Neuronal stem cell (in vitro differentiated cells): ENCODE measurements at regions not wholly inside any gene's neighbourhood (a gene's known extent, or its start where the extent isn't known, plus 50 kb on each side); places are given as distances from the start of the nearest gene placed in this dataset.
A peak's percentile ranks its signal among the peaks of the same experiment; 100 is the strongest.

Source experiments
- DNase-seq: peaks from one replicate; pipeline ENCODE4 v3.0.0-alpha.2; 2013; ENCODE audit warnings: low spot score
- H2AFZ ChIP-seq: one replicate; pipeline ENCODE4 v1.6.1; 2013; ENCODE audit warnings: mild to moderate bottlenecking, low read length, inconsistent platforms
- H2AK5ac ChIP-seq: 2 replicates; pipeline ENCODE4 v1.6.1; 2013; ENCODE audit warnings: low read depth, mild to moderate bottlenecking, inconsistent platforms, low read length, moderate library complexity, mixed read lengths
- H2BK120ac ChIP-seq: 2 replicates; pipeline ENCODE4 v1.6.1; 2013; ENCODE audit warnings: low read depth, mild to moderate bottlenecking, inconsistent platforms, low read length, moderate library complexity, mixed read lengths
- H2BK12ac ChIP-seq: one replicate; pipeline ENCODE4 v1.6.1; 2013; ENCODE audit warnings: low read length, inconsistent platforms
- H2BK15ac ChIP-seq: 2 replicates; pipeline ENCODE4 v1.6.1; 2013; ENCODE audit warnings: mild to moderate bottlenecking, low read length, inconsistent platforms, mixed read lengths
- H2BK5ac ChIP-seq: one replicate; pipeline ENCODE4 v1.6.1; 2013; ENCODE audit warnings: inconsistent platforms, mild to moderate bottlenecking, low read length, moderate library complexity
- H3K14ac ChIP-seq: one replicate; pipeline ENCODE4 v1.6.1; 2013; ENCODE audit warnings: low read length, inconsistent platforms
- H3K18ac ChIP-seq: 2 replicates; pipeline ENCODE4 v1.6.1; 2013; ENCODE audit warnings: low read length, inconsistent platforms
- H3K23ac ChIP-seq: 2 replicates; pipeline ENCODE4 v1.6.1; 2013; ENCODE audit warnings: low read depth, mild to moderate bottlenecking, mixed read lengths, low read length, inconsistent platforms; ENCODE audit not compliant: poor library complexity
- H3K27ac ChIP-seq: replicated peaks from 3 replicates; pipeline ENCODE4 v1.5.1; 2013; ENCODE audit warnings: low read length, inconsistent platforms
- H3K27me3 ChIP-seq, 3 experiments: 2 replicates each; pipeline ENCODE4 v1.6.1; 2013; ENCODE audit warnings: low read length in 3 of 3, mild to moderate bottlenecking in 2 of 3, inconsistent platforms in 1 of 3, low read depth in 1 of 3, mixed read lengths in 1 of 3, moderate library complexity in 1 of 3; ENCODE audit not compliant: control insufficient read depth in 3 of 3, insufficient read depth in 3 of 3
- H3K36me3 ChIP-seq, 2 donors: replicated peaks in 1 of 2; 2 replicates each; pipeline ENCODE4 v1.6.1; 2013; ENCODE audit warnings: low read length in 2 of 2; ENCODE audit not compliant: control insufficient read depth in 2 of 2, insufficient read depth in 2 of 2
- H3K4ac ChIP-seq: 2 replicates; pipeline ENCODE4 v1.6.1; 2013; ENCODE audit warnings: inconsistent platforms, mild to moderate bottlenecking, low read length, moderate library complexity
- H3K4me1 ChIP-seq, 2 donors: 1 replicate in 1 of 2; 2 replicates in 1 of 2; pipeline ENCODE4 v1.6.1; 2013; ENCODE audit warnings: low read length in 2 of 2, low read depth in 1 of 2; ENCODE audit not compliant: control insufficient read depth in 2 of 2, insufficient read depth in 1 of 2
- H3K4me2 ChIP-seq: one replicate; pipeline ENCODE4 v1.6.1; 2013; ENCODE audit warnings: mild to moderate bottlenecking, low read length, inconsistent platforms; ENCODE audit not compliant: insufficient read depth, poor library complexity, severe bottlenecking
- H3K4me3 ChIP-seq, 2 donors: 2 replicates each; pipeline ENCODE4 v1.5.1; 2013; ENCODE audit warnings: low read length in 2 of 2, mild to moderate bottlenecking in 2 of 2, inconsistent platforms in 1 of 2, moderate library complexity in 1 of 2
- H3K79me1 ChIP-seq: one replicate; pipeline ENCODE4 v1.6.1; 2013; ENCODE audit warnings: low read depth, mild to moderate bottlenecking, inconsistent platforms, low read length, moderate library complexity
- H3K9ac ChIP-seq: one replicate; pipeline ENCODE4 v1.6.1; 2013; ENCODE audit warnings: mild to moderate bottlenecking, low read depth, low read length, inconsistent platforms; ENCODE audit not compliant: poor library complexity
- H3K9me3 ChIP-seq, 2 donors: replicated peaks in 1 of 2; 2 replicates each; pipeline versions ENCODE3 to v1.6.1; 2013; ENCODE audit warnings: low read length in 2 of 2, mild to moderate bottlenecking in 2 of 2, inconsistent platforms in 1 of 2, low read depth in 1 of 2, mixed read lengths in 1 of 2, moderate library complexity in 1 of 2; ENCODE audit not compliant: control insufficient read depth in 2 of 2, insufficient read depth in 1 of 2
- H4K8ac ChIP-seq: one replicate; pipeline ENCODE4 v1.6.1; 2013; ENCODE audit warnings: low read depth, mild to moderate bottlenecking, inconsistent platforms, low read length, moderate library complexity
- H4K91ac ChIP-seq: one replicate; pipeline ENCODE4 v1.6.1; 2013; ENCODE audit warnings: low read length, low read depth, mild to moderate bottlenecking, inconsistent platforms; ENCODE audit not compliant: poor library complexity
- WGBS, 2 donors: extraction: QIAGEN DNeasy Blood & Tissue Kit; methylation state at CpG; one replicate each; pipeline ENCODE4 v1.1.7; 2013; ENCODE audit warnings: missing lambda C conversion rate in 2 of 2, mixed read lengths in 1 of 2; ENCODE audit not compliant: insufficient read length in 2 of 2, insufficient replicate concordance in 1 of 2; ENCODE audit errors: extremely low coverage in 2 of 2; 5-methylcytosine and 5-hydroxymethylcytosine counted together

- H3K27me3 ChIP-seq, result no peaks in the 10 kb centered on the region
- H3K27ac ChIP-seq, result no peak overlapping the region
- H3K9me3 ChIP-seq, result no peaks in the 10 kb centered on the region
- H3K4me2 ChIP-seq, result no peak overlapping the region
- H3K18ac ChIP-seq, result no peak overlapping the region
- no peak overlapping the region for H3K4ac ChIP-seq
- no peak overlapping the region for H2BK12ac ChIP-seq
- no peak for DNase-seq
- no CpG with 5 or more reads among the region's 2 CpGs for WGBS, 2 donors
- H3K4me1 ChIP-seq, result peaks cover 10 to 15% of the 10 kb centered on the region in 2 donors
- H2BK120ac ChIP-seq, result no peak overlapping the region
- H2BK5ac ChIP-seq, result no peak overlapping the region
- no peak overlapping the region for H4K91ac ChIP-seq
- no peak overlapping the region for H4K8ac ChIP-seq
- H3K79me1 ChIP-seq, result peaks cover 3% of the 10 kb centered on the region
- no peak overlapping the region for H3K14ac ChIP-seq
- H3K23ac ChIP-seq, result no peak overlapping the region
- H2AK5ac ChIP-seq, result no peak overlapping the region
- H2BK15ac ChIP-seq, result no peak overlapping the region
- no peak overlapping the region for H3K9ac ChIP-seq
- H3K4me3 ChIP-seq, result no peak overlapping the region
- H3K36me3 ChIP-seq, result no peaks in the 10 kb centered on the region
- peak overlapping the region; percentile 73 for H2AFZ ChIP-seq
Observed at GRCh38 chr4:186943411-186943810, 219.8 kb upstream of the FAT1 start.

- H3K4ac ChIP-seq, result no peak overlapping the region
- no peak overlapping the region for H3K9ac ChIP-seq
- H3K4me1 ChIP-seq, result peaks cover 7 to 18% of the 10 kb centered on the region in 2 donors
- H3K18ac ChIP-seq, result peak overlapping the region; percentile 31
- no peak overlapping the region for H2BK15ac ChIP-seq
- no peaks in the 10 kb centered on the region for H3K36me3 ChIP-seq
- no peak overlapping the region for H2BK5ac ChIP-seq
- no peak overlapping the region for H4K8ac ChIP-seq
- no peak overlapping the region for H3K14ac ChIP-seq
- no peaks in the 10 kb centered on the region for H3K9me3 ChIP-seq
- DNase-seq, result no peak
- no peak overlapping the region for H2BK120ac ChIP-seq
- H3K23ac ChIP-seq, result no peak overlapping the region
- no peak overlapping the region for H3K4me2 ChIP-seq
- no peak overlapping the region for H2BK12ac ChIP-seq
- H3K4me3 ChIP-seq, result no peak overlapping the region
- H3K27me3 ChIP-seq, result no peaks in the 10 kb centered on the region
- no peak overlapping the region for H2AK5ac ChIP-seq
- H3K27ac ChIP-seq, result no peak overlapping the region
- no CpG with 5 or more reads among the region's 6 CpGs for WGBS, 2 donors
- H2AFZ ChIP-seq, result no peak overlapping the region
- H4K91ac ChIP-seq, result no peak overlapping the region
- H3K79me1 ChIP-seq, result peaks cover 3% of the 10 kb centered on the region
Observed at GRCh38 chr4:186946136-186946535, 222.5 kb upstream of the FAT1 start.

GRCh38 chr4:186946682-186947294, 223.1 kb upstream of the FAT1 start:
- Histone ChIP-seq H3K18ac (peak overlapping the region; percentile 83), H3K14ac (no peak overlapping the region), H2AFZ (peak overlapping the region; percentile 4), H2BK12ac (no peak overlapping the region), H3K4me3 (no peak overlapping the region), H3K4ac (no peak overlapping the region), H3K9ac (peak overlapping the region; percentile 9), H3K27me3 (no peaks in the 10 kb centered on the region), H2AK5ac (peak overlapping the region; percentile 41), H4K8ac (no peak overlapping the region), H2BK120ac (no peak overlapping the region), H3K9me3 (no peaks in the 10 kb centered on the region), H2BK5ac (peak overlapping the region; percentile 43), H2BK15ac (no peak overlapping the region), H3K79me1 (peaks cover 3% of the 10 kb centered on the region), H3K36me3 (no peaks in the 10 kb centered on the region), H3K23ac (no peak overlapping the region), H4K91ac (no peak overlapping the region), H3K4me1 (peaks cover 7 to 18% of the 10 kb centered on the region in 2 donors), H3K4me2 (no peak overlapping the region), H3K27ac (no peak overlapping the region)
- DNase-seq, result no peak
- WGBS, 2 donors, result no CpG with 5 or more reads among the region's 11 CpGs

- H3K79me1 ChIP-seq, result peaks cover 3% of the 10 kb centered on the region
- no peak for DNase-seq
- H2AK5ac ChIP-seq, result no peak overlapping the region
- WGBS, 2 donors, result no CpG with 5 or more reads among the region's 14 CpGs
- H3K23ac ChIP-seq, result no peak overlapping the region
- no peak overlapping the region for H2BK5ac ChIP-seq
- H3K36me3 ChIP-seq, result no peaks in the 10 kb centered on the region
- no peaks in the 10 kb centered on the region for H3K9me3 ChIP-seq
- H3K27me3 ChIP-seq, result no peaks in the 10 kb centered on the region
- no peak overlapping the region for H2BK120ac ChIP-seq
- H3K14ac ChIP-seq, result no peak overlapping the region
- H2BK15ac ChIP-seq, result no peak overlapping the region
- no peak overlapping the region for H3K4ac ChIP-seq
- H3K4me1 ChIP-seq, result peaks cover 3 to 8% of the 10 kb centered on the region in 2 donors
- H4K8ac ChIP-seq, result no peak overlapping the region
- no peak overlapping the region for H3K4me3 ChIP-seq
- H3K18ac ChIP-seq, result no peak overlapping the region
- H3K9ac ChIP-seq, result no peak overlapping the region
- H3K4me2 ChIP-seq, result no peak overlapping the region
- no peak overlapping the region for H4K91ac ChIP-seq
- H2AFZ ChIP-seq, result peak overlapping the region; percentile 77
- no peak overlapping the region for H3K27ac ChIP-seq
- H2BK12ac ChIP-seq, result no peak overlapping the region
Observed at GRCh38 chr4:186948361-186949242, 224.9 kb upstream of the FAT1 start.
